Astrocyte (in vitro differentiated cells and primary cell): ENCODE measurements at regions not wholly inside any gene's neighbourhood (a gene's known extent, or its start where the extent isn't known, plus 50 kb on each side); places are given as distances from the start of the nearest gene placed in this dataset.

Source experiments
- DNase-seq: peaks from one replicate; pipeline ENCODE4 v3.0.0-alpha.2; 2010; ENCODE audit warnings: low read depth
- FAIRE-seq: peaks from 2 replicates; lab custom pipeline; 2011; peaks lifted over from hg19 to GRCh38; lab: Jason Lieb, UNC
- H2AFZ ChIP-seq: 2 replicates; pipeline ENCODE4 v1.6.0; 2012; ENCODE audit warnings: low read depth, low read length, inconsistent platforms
- H3K27ac ChIP-seq: 2 replicates; pipeline ENCODE4 v1.5.1; 2011; ENCODE audit warnings: low read depth, low read length, inconsistent platforms
- H3K27me3 ChIP-seq: 2 replicates; pipeline ENCODE4 v1.6.0; 2011; ENCODE audit warnings: low read length, inconsistent platforms; ENCODE audit not compliant: insufficient read depth
- H3K36me3 ChIP-seq: 2 replicates; pipeline ENCODE4 v1.5.1; 2011; ENCODE audit warnings: low read length, inconsistent platforms; ENCODE audit not compliant: insufficient read depth
- H3K4me1 ChIP-seq: 2 replicates; pipeline ENCODE4 v1.5.1; 2011; ENCODE audit warnings: low read length, inconsistent platforms; ENCODE audit not compliant: insufficient read depth
- H3K4me2 ChIP-seq: 2 replicates; pipeline ENCODE4 v1.6.0; 2012; ENCODE audit warnings: low read length, inconsistent platforms
- H3K4me3 ChIP-seq: 2 replicates; pipeline ENCODE4 v1.5.1; 2011; ENCODE audit warnings: low read depth, mild to moderate bottlenecking, low read length, inconsistent platforms; ENCODE audit not compliant: insufficient read depth
- H3K79me2 ChIP-seq: 2 replicates; pipeline ENCODE4 v1.6.0; 2012; ENCODE audit warnings: mild to moderate bottlenecking, low read length, inconsistent platforms; ENCODE audit not compliant: insufficient read depth
- H3K9ac ChIP-seq: 2 replicates; pipeline ENCODE4 v1.6.0; 2012; ENCODE audit warnings: mild to moderate bottlenecking, low read length, inconsistent platforms
- H3K9me3 ChIP-seq: 2 replicates; pipeline ENCODE4 v1.5.1; 2012; ENCODE audit warnings: low read depth, mild to moderate bottlenecking, low read length, inconsistent platforms; ENCODE audit not compliant: insufficient read depth
- H4K20me1 ChIP-seq: 2 replicates; pipeline ENCODE4 v1.6.0; 2012; ENCODE audit warnings: low read length, inconsistent platforms; ENCODE audit not compliant: insufficient read depth
- H3K27ac Mint-ChIP-seq: one replicate; pipeline ENCODE4 v1.8.0; 2021; ENCODE audit warnings: mild to moderate bottlenecking, mixed read lengths; ENCODE audit not compliant: unreplicated experiment
- H3K27me3 Mint-ChIP-seq: one replicate; pipeline ENCODE4 v1.8.0; 2021; ENCODE audit warnings: low read depth, mixed read lengths; ENCODE audit not compliant: unreplicated experiment
- H3K36me3 Mint-ChIP-seq: one replicate; pipeline ENCODE4 v1.8.0; 2021; ENCODE audit warnings: low read depth, mixed read lengths; ENCODE audit not compliant: unreplicated experiment
- H3K4me1 Mint-ChIP-seq: one replicate; pipeline ENCODE4 v1.8.0; 2021; ENCODE audit warnings: low read depth, mixed read lengths; ENCODE audit not compliant: unreplicated experiment
- H3K4me3 Mint-ChIP-seq: one replicate; pipeline ENCODE4 v1.8.0; 2021; ENCODE audit warnings: mild to moderate bottlenecking, moderate library complexity, mixed read lengths; ENCODE audit not compliant: unreplicated experiment
- H3K9me3 Mint-ChIP-seq: one replicate; pipeline ENCODE4 v1.8.0; 2021; ENCODE audit warnings: mild to moderate bottlenecking, mixed read lengths; ENCODE audit not compliant: unreplicated experiment
- CTCF ChIP-seq: IDR thresholded peaks from 2 replicates; pipeline ENCODE4 v1.5.1; 2011; ENCODE audit warnings: low read depth, mild to moderate bottlenecking, inconsistent platforms, low read length, moderate library complexity; ENCODE audit not compliant: insufficient read depth
- EZH2 ChIP-seq: IDR thresholded peaks from 2 replicates; pipeline ENCODE4 v1.6.1; 2012; ENCODE audit warnings: mild to moderate bottlenecking, low read length, inconsistent platforms; ENCODE audit not compliant: insufficient read depth

GRCh38 chr4:24743927-24744326 is 51.4 kb upstream of the SOD3 start:
- H3K27me3 Mint-ChIP-seq: no peaks in the 10 kb centered on the region

DNA sequence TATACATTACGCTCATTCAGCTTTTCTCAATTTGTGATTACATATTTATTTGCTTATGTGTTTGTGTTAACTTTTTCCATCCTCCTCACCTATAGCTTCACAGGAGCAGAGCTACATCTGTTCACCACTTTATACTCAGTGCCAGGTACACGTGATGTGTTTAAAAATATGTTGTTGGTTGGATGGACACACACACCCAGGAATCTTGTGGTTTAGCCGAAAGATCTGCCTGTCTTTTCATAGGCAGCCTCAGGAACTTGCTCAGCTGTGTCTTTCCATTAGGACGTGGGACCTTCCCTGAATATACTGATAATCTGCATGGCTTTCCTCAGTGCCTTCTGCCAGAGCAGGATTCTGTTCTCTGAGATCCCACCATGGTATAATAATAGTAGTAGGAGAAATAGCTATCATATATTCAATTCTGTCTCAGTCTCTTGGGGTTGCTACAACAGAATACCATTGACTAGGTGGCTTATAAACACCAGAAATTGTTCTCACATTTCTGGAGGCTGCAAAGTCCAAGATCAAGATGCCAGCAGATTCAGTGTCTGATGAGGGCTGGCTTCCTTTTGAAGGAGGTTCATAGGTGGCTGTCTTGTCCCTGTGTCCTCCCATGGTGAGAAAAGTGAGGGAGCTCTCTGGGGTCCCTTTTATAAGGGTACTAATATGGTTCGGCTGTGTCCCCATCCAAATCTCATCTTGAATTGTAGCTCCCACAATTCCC is 50.0 kb upstream of the SOD3 start:
- H3K27ac ChIP-seq: no peak overlapping the region
- H2AFZ ChIP-seq: no peak overlapping the region
- no peaks in the 10 kb centered on the region for H3K79me2 ChIP-seq
- H3K9me3 ChIP-seq: no peaks in the 10 kb centered on the region
- H3K36me3 Mint-ChIP-seq: no peaks in the 10 kb centered on the region
- no peaks in the 10 kb centered on the region for H3K9me3 Mint-ChIP-seq
- H3K36me3 ChIP-seq: no peaks in the 10 kb centered on the region
- DNase-seq (peak; percentile 51), FAIRE-seq (no peak)
- no peaks in the 10 kb centered on the region for H3K27me3 Mint-ChIP-seq
- no peak for TF ChIP-seq EZH2
- TF ChIP-seq CTCF: no peak
- no peak overlapping the region for H3K4me2 ChIP-seq
- no peak overlapping the region for H3K4me3 ChIP-seq
- H3K4me1 ChIP-seq: no peaks in the 10 kb centered on the region
- no peak overlapping the region for H3K4me3 Mint-ChIP-seq
- no peak overlapping the region for H3K9ac ChIP-seq
- no peaks in the 10 kb centered on the region for H4K20me1 ChIP-seq
- H3K4me1 Mint-ChIP-seq: peaks cover 3% of the 10 kb centered on the region
- H3K27me3 ChIP-seq: no peaks in the 10 kb centered on the region
- no peak overlapping the region for H3K27ac Mint-ChIP-seq

More at GRCh38 chr4:24743927-24744326, 51.4 kb upstream of the SOD3 start:
- Histone ChIP-seq H3K36me3 (no peaks in the 10 kb centered on the region), H3K9ac (no peak overlapping the region), H2AFZ (no peak overlapping the region), H3K79me2 (no peaks in the 10 kb centered on the region), H3K4me2 (no peak overlapping the region), H3K27ac (no peak overlapping the region), H3K9me3 (no peaks in the 10 kb centered on the region), H3K4me1 (no peaks in the 10 kb centered on the region), H3K4me3 (no peak overlapping the region), H4K20me1 (no peaks in the 10 kb centered on the region), H3K27me3 (no peaks in the 10 kb centered on the region)
- peak overlapping the region; percentile 70 for H3K27ac Mint-ChIP-seq
- H3K4me1 Mint-ChIP-seq: peaks cover 3% of the 10 kb centered on the region
- H3K4me3 Mint-ChIP-seq: no peak overlapping the region
- no peak for TF ChIP-seq CTCF
- TF ChIP-seq EZH2: no peak
- no peaks in the 10 kb centered on the region for H3K36me3 Mint-ChIP-seq
- no peak for FAIRE-seq
- peak; percentile 68 for DNase-seq
- no peaks in the 10 kb centered on the region for H3K9me3 Mint-ChIP-seq
